Stimulated activated CD4-positive, alpha-beta T cell treated with anti-CD3 and anti-CD28 coated beads, TNF-alpha, amount 100 ng/mL, for 24 hours (primary cell): ENCODE measurements at regions not wholly inside any gene's neighbourhood (a gene's known extent, or its start where the extent isn't known, plus 50 kb on each side); places are given as distances from the start of the nearest gene placed in this dataset.

Experiments
- DNase-seq, 3 experiments: peaks; one replicate each; pipeline ENCODE4 v3.0.0-alpha.2; 2020; ENCODE audit warnings: low read depth in 3 of 3

- DNase-seq: no peak
These were observed 547.8 kb downstream of the CDH26 start for GRCh38 chr20:60506061-60506460.

- no peak for DNase-seq
These were observed 549.0 kb downstream of the CDH26 start for GRCh38 chr20:60507087-60507694.

DNA sequence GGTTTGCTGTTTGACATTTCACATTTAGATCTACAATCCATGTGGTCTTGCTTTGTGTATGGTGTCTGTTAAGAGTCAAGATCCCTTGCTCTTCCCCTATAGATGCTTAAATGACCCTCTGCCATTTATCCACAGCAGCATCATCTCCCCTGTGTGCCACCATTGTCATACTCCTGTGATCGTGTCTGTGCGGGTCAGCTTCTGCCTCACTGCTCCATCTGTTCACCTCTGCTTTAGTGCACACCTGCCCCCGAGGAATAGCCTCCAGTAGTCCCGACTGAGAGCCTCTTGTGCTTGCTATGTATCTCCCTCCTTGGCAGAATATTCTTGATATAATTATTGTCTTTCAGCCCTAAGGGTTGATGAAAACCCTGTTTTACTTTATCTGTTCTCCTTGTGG is 551.2 kb downstream of the CDH26 start:
- no peak for DNase-seq

GRCh38 chr20:60510356-60510755 is 552.1 kb downstream of the CDH26 start:
- DNase-seq: no peak

DNA sequence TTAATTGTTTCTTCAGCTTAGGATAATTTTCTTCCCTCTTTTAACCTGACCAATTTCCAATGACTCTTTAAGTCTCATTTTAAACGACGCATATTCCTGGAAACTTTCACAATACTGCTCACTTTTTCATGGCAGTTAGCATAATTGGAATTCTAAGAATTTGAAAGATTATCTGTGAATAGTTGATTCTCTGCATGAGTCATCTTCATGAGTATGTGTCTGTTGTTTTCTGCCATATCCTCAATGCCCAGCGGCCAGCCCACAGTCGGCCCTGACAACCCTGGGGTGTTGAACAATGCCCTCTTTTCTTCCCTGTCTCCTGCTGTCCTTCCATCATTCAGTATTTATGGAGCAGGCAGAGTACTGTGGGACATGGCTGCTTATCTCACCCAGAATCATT is 554.2 kb downstream of the CDH26 start:
- no peak for DNase-seq

GRCh38 chr20:60513141-60513540 is 554.9 kb downstream of the CDH26 start:
- no peak for DNase-seq

- DNase-seq: no peak
These were observed 558.2 kb downstream of the CDH26 start for GRCh38 chr20:60516442-60516841.

DNA sequence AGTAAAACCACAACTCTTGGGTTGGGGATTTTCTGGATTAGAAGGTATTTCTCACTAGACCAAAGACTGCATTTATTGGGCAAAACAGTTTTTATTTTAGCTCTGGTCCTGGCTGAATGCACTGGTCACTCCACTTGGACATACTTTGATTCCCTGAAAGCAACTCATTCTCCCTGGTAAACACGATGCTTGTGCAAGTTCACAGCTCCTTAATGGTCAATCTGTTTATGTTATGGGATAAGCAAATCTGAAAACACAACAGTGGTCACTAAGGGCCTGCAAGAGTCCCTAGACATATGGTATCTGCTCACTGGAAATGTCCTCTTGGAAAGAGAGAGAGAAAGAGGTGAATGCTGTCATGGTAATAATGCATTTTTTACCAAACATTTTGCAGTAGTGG is 559.8 kb downstream of the CDH26 start:
- DNase-seq: no peak

- DNase-seq: no peak
These were observed 567.2 kb downstream of the CDH26 start for GRCh38 chr20:60525397-60525796.

GRCh38 chr20:60527656-60528055 is 569.4 kb downstream of the CDH26 start:
- DNase-seq: no peak

DNA sequence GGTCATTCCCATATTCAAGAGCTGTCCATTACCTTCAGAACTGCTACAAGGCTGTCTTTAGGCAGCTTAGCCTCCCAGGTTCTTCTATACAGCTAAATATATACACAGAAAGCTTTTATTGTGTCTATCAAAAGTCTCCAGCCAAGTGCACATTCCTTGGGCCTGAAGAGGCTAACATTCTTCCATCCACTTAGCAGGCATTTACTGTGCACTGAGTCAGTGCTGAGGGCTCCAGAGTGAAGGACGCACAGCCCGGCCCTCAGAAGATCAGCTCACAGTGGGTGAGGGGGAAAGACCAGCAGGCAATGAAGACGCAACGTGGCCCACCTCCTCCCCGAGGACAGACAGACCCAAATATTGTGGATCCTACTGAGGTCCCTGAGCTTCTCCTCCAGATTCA is 569.9 kb downstream of the CDH26 start:
- no peak for DNase-seq

- no peak for DNase-seq
These were observed 570.9 kb downstream of the CDH26 start for GRCh38 chr20:60529149-60529548.

DNA sequence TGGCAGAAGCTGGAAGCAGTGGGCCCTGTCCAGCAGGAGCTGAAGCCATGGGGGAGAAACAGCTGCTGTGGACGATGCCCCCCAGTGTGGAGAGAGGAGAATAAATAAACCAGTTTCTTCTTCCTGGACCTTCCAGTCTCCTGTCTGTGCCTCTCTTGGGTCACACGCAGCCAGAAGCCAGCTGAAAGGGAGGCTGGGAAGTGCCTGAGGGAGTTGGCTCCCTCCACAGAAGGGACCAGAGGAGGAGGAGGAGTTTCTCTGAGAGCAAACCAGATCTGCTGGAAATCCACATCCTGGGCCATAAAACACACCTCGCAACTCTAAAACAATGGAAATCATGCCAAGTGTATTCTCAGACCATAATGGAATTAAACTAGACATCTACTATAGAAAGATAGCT is 577.0 kb downstream of the CDH26 start:
- DNase-seq: no peak

DNA sequence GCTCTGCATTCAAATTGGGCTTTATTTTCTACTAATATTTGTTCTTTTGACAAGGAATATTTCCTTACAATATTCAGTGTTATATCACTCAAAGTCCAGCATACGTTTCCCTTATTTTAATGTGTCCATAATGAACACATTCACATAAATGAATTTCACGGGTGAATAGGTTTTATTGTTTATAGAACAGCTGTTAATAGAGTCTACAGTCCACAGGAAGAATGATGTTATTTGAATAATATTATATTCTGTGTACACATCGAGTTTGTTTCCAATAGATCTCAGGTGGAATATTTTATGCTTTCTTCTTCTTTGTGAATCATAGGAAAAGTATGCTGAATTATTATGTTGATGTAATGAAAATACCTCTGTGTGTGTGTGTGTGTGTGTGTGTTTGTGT is 582.4 kb downstream of the CDH26 start:
- DNase-seq: no peak

DNA sequence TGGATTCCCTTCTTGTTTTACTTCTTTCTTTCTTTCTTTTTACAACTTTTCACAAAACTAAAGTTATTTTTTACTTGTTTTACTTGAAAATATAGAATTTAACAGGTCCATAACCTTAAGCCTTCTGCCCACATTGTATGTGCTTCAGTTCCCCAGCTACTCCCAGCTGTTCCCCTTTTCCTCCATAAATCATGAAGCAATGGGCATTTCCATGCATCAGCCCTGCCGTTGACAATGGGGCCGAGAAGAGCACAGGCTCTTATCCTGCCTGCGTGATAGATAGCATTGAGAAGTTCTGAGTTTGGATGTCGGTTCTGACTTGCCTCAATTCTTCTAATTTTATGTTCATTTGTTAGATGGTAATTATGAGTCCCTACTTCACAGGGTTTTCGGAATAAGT is 583.8 kb downstream of the CDH26 start:
- no peak for DNase-seq

- DNase-seq: no peak
These were observed 585.4 kb downstream of the CDH26 start for GRCh38 chr20:60543598-60543997.

- DNase-seq: no peak
These were observed 594.9 kb downstream of the CDH26 start for GRCh38 chr20:60553095-60553494.

- no peak for DNase-seq
These were observed 600.3 kb downstream of the CDH26 start for GRCh38 chr20:60558486-60558885.

DNA sequence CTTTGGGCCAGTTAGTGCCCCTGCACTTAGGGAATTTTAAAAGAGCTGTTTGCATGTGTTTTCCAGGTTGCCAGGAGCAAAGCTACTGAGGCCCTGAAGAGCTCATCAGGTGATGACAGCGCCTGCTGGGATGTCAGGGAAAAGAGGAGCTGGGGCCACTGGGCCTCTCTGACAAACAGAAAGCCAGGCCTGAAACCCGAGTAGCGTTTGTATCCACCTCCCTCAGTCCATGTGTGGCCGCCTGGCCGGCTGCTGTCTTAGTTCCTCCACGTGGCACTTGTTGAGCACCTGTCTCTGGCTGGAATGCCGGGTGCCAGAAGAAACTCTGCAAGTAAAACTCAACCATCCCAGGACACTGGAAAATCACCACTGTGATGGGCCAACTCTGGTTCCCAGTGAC is 601.2 kb downstream of the CDH26 start:
- no peak for DNase-seq

GRCh38 chr20:60561052-60561451 is 602.8 kb downstream of the CDH26 start:
- no peak for DNase-seq

DNA sequence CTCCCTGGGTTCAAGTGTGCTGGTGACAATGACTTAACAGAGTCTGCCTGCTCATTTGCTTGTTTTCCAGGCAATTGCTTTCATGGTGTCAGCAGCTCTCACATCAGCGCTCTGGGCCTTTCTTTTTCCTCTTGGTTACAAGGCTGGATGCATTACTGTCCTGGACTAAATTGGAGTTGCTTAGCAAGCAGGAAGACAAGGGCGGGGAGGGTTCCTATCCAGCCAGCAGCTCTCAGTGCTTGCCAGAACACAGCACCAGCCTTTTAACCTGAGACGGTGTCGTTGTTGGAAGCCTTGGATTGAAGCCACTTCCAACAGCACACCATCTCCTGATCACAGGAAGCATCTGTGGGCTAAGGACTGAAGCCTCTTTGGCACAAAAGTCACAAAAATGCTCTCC is 606.9 kb downstream of the CDH26 start:
- DNase-seq: no peak

- DNase-seq: no peak
These were observed 607.3 kb downstream of the CDH26 start for GRCh38 chr20:60565551-60565950.

DNA sequence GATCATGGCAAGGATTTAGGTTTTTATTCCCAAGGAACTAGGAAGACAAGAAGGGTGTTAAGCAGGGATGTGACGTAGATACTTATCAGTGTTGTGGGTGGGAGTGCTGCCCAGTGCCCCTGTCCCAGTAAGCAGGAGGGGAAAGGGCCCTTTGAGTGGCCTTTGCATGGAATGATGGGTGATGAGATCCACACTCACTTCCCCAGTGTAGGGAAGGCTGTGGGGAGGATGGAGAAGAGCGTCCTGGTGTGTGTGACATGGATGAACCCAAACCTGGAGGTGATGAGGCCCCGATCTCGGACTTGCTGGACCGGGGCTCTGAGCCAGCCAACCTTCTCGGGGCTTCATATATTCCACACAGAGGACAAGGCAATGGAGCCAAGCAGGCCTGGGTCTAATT is 610.9 kb downstream of the CDH26 start:
- no peak for DNase-seq

GRCh38 chr20:60570481-60571277 is 612.5 kb downstream of the CDH26 start:
- no peak for DNase-seq
